BJ (cell line): ENCODE measurements at regions not wholly inside any gene's neighbourhood (a gene's known extent, or its start where the extent isn't known, plus 50 kb on each side); places are given as distances from the start of the nearest gene placed in this dataset.

ENCODE experiments used
- CTCF ChIA-PET: fragments of 350-600 bp; formaldehyde crosslinking; extraction: SDS; loops from one replicate; lab custom pipeline; 2021; ENCODE audit warnings: antibody characterized with exemption, inconsistent platforms; lab: Yijun Ruan, JAX
- POLR2A ChIA-PET: fragments of 300-600 bp; sonication (Branson Sonifier 250); formaldehyde crosslinking; extraction: SDS; loops from one replicate; lab custom pipeline; 2021; ENCODE audit warnings: antibody characterized with exemption; lab: Charles Lee
- DNase-seq: peaks from one replicate; pipeline ENCODE4 v3.0.0-alpha.2; 2011; ENCODE audit warnings: low read depth
- H3K27me3 ChIP-seq: 2 replicates; pipeline ENCODE4 v1.6.0; 2011; ENCODE audit warnings: low read length; ENCODE audit not compliant: control insufficient read depth, insufficient read depth
- H3K36me3 ChIP-seq: 2 replicates; pipeline ENCODE4 v1.5.1; 2011; ENCODE audit warnings: low read length; ENCODE audit not compliant: control insufficient read depth, insufficient read depth
- H3K4me3 ChIP-seq: 2 replicates; pipeline ENCODE4 v1.5.1; 2011; ENCODE audit warnings: low read depth, mild to moderate bottlenecking, control low read depth, low read length
- CTCF ChIP-seq: IDR thresholded peaks from 2 replicates; pipeline ENCODE4 v1.5.1; 2011; ENCODE audit warnings: low read depth, mild to moderate bottlenecking, control low read depth, inconsistent platforms, low read length, moderate library complexity; ENCODE audit not compliant: insufficient read depth

- no peak for DNase-seq
- TF ChIP-seq CTCF: no peak
- H3K36me3 ChIP-seq: no peaks in the 10 kb centered on the region
- ChIA-PET POLR2A (no interaction called here), CTCF (no interaction called here)
- no peaks in the 10 kb centered on the region; the same call in 1 of the 2 replicates for H3K27me3 ChIP-seq
- H3K4me3 ChIP-seq: no peak overlapping the region
Observed at GRCh38 chr15:77749236-77749997, 116.7 kb upstream of the LINGO1 start.

DNA sequence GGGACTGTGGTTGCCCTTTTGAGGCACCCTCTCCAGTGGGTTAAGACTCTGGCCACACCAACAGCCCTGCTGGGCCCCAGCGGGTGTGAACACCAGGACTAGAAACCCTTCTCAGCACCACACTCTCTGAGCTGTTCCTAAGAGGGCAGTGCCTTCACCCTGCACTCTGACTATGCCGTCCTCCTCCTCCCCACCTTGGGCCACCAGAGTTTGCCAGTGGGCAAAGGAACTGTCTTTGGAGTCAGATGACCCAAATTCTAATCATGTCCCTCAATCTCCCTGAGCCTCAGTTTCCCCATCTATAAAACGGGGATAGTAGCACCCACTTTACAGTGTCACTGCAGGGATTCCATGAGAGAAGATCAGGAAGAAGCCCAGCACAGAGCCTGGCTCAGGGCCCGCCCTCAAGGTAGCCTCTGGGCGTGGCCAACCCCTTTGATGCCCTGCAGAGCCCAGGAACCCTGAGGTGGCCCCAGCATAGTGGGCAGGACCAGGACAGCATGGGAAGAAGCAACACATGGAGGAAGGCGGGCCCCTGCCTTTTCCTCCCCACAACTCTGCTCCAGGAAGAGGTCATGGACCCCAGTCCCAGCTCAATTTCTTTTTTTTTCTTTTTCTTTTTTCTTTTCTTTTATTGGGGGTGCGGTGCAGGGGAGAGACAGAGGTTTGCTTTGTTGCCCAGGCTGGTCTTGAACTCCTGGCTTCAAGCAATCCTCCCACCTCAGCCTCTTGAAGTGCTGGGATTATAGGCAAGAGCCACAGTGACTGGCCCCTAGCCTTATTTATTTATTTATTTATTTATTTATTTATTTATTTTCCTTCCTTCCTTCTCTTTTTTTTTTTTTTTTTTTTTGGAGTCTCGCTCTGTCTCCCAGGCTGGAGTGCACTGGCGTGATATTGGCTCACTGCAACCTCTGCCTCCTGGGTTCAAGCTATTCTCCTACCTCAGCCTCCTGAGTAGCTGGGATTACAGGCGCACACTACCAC is 115.7 kb upstream of the LINGO1 start:
- DNase-seq: no peak
- H3K27me3 ChIP-seq: no peaks in the 10 kb centered on the region; the same call in 1 of the 2 replicates
- no peak overlapping the region for H3K4me3 ChIP-seq
- TF ChIP-seq CTCF: no peak
- ChIA-PET POLR2A (no interaction called here), CTCF (no interaction called here)
- H3K36me3 ChIP-seq: no peaks in the 10 kb centered on the region

DNA sequence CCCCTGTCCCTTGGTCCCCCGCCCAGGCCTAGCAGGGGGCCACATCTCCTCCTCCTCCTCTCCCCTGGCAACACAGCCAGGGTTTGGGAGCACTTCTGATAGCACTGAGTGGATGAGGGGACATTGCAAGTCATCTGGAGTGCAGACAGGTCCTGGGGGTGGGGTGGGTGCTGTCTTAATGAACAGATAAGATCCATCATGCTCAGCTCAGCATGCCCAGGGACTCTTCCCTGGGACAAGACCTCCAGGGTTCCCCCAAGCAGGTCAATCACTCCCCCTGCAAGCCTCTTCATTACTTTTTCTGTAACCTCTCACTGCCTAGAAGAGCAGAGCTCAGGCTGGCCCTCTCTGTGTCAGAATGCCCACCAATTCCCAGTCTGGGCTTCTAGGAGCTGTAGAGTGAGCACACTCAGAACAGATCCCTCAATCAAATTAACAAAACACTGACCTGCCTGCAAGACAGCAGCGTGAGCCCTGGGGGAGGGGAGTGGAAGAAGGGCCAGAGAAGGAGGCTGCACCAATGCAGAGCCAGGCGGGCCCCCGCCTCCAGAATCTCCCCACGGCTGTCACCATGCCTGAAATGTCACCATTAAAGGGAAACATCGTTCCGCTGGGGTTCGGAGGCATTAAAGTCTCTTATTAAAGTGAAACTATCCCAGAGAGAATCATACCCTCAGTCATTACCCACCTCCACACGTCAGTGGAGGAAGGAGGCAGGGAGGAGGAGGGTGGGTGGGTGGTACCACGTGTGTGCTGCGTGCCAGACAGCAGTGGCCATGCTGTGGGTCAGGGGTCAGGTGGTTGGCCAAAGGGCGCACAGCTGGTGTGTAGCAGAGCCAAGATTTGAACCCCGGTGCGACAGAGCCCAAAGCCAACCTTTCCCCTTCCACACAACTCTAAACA is 114.7 kb upstream of the LINGO1 start:
- Histone ChIP-seq H3K27me3 (no peaks in the 10 kb centered on the region; the same call in 1 of the 2 replicates), H3K36me3 (no peaks in the 10 kb centered on the region), H3K4me3 (no peak overlapping the region)
- no peak for DNase-seq
- ChIA-PET POLR2A (no interaction called here), CTCF (interaction anchor here (1.0 kb wide), 1 partner anchor 113 kb away, joined by 3 read pairs; no protein-coding TSS in a partner anchor)
- TF ChIP-seq CTCF: no peak

GRCh38 chr15:77746254-77747174 is 113.8 kb upstream of the LINGO1 start:
- no peak for TF ChIP-seq CTCF
- ChIA-PET CTCF (interaction anchor here (1.0 kb wide), 1 partner anchor 112 kb away, joined by 3 read pairs; no protein-coding TSS in a partner anchor), POLR2A (no interaction called here)
- DNase-seq: no peak
- no peaks in the 10 kb centered on the region for H3K36me3 ChIP-seq
- no peaks in the 10 kb centered on the region; the same call in 1 of the 2 replicates for H3K27me3 ChIP-seq
- no peak overlapping the region for H3K4me3 ChIP-seq
